ENCODE measurements at regions not wholly inside any gene's neighbourhood (a gene's known extent, or its start where the extent isn't known, plus 50 kb on each side); places are given as distances from the start of the nearest gene placed in this dataset.

DNA sequence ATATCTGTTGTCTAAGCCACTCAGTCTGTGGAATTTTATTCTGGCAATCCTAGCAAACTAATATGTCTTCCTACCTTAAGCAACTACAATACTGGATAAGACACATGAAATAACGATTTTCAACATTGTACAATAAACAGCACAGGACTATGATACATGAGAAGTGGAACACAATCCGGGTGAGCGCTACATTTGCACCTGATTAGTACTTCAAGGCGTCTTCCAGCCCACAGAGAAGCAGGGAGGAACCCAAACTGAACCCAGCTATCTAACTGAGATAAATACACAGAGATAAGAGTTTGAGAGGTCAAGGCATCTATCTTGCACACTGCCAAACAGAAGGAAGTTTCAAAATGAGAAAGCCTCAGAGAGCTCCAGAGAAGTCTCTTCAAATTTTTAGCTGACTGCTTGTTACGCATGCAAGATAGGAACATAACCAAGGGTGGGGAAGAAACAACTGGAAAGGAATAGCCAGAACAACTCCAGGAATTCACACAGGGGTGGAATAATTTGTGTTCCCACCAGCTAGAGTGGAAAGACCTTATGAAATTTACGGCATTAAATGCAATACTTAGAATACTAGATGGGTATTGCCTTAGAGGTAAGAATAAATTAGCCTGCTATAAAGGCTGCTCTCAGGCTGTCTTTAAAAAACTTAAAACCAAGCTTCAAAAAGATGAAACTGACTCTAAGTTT lies 481.8 kb downstream of the MTRR start:
- no peak overlapping the region for H3K4me2 ChIP-seq (ENCODE audit: insufficient read depth in 1 of 2, low read depth in 2 of 2, low read length in 2 of 2)
- H2AFZ ChIP-seq (ENCODE audit: low read length): no peak overlapping the region
- H2BK12ac ChIP-seq (ENCODE audit: low read depth, low read length): no peak overlapping the region
- H3K23ac ChIP-seq (ENCODE audit: insufficient read length): no peak overlapping the region
- H3K79me2 ChIP-seq (ENCODE audit: control insufficient read depth in 1 of 2, insufficient read depth in 2 of 2, low read length in 2 of 2): no peaks in the 10 kb centered on the region
- H2BK120ac ChIP-seq (replicated peaks; ENCODE audit: low read depth, low read length): no peak overlapping the region
- ChIA-PET CTCF (ENCODE audit: partially characterized antibody) (interaction anchor here (2.1 kb wide), 1 partner anchor 10 kb away, joined by 9 read pairs; no protein-coding TSS in a partner anchor), POLR2A (ENCODE audit: partially characterized antibody) (no interaction called here)
- H2AK5ac ChIP-seq (ENCODE audit: low read depth, low read length): no peak overlapping the region
- H3K36me3 ChIP-seq (ENCODE audit: control insufficient read depth in 2 of 4, insufficient read depth in 4 of 4, low read length in 3 of 4): no peaks in the 10 kb centered on the region
- no peak overlapping the region for H4K91ac ChIP-seq (replicated peaks; ENCODE audit: insufficient read length, low read length)
- no peak overlapping the region for H3K27ac ChIP-seq (ENCODE audit: low read depth, low read length)
- WGBS, 2 experiments (ENCODE audit: extremely low coverage in 1 of 2, insufficient coverage in 1 of 2, insufficient read length in 1 of 2, insufficient replicate concordance in 2 of 2, low coverage in 1 of 2, low lambda C conversion rate in 2 of 2, missing lambda C conversion rate in 1 of 2): 94% methylated on average over 6 of the region's 6 CpGs; no CpG with 5 or more reads in 1 of the 2 experiments
- H2BK5ac ChIP-seq (ENCODE audit: low read depth, low read length): no peak overlapping the region
- no peaks in the 10 kb centered on the region for H3K9me3 ChIP-seq (ENCODE audit: insufficient read depth in 2 of 2, low read depth in 1 of 2, low read length in 1 of 2)
- no peak overlapping the region for H3K14ac ChIP-seq (ENCODE audit: insufficient read length)
- H2BK20ac ChIP-seq (ENCODE audit: low read length): no peak overlapping the region
- H3K18ac ChIP-seq (ENCODE audit: extremely low read depth, low read length): no peak overlapping the region
- no peak overlapping the region for H4K8ac ChIP-seq (ENCODE audit: extremely low read depth, insufficient read depth, low read length)
- no peaks in the 10 kb centered on the region for H3K27me3 ChIP-seq (replicated peaks in 1 of 4; ENCODE audit: control insufficient read depth in 3 of 4, extremely low read depth in 1 of 4, insufficient read depth in 3 of 4, low read length in 3 of 4)
- no peak overlapping the region for H3K56ac ChIP-seq (replicated peaks; ENCODE audit: insufficient read length, low read depth, low read length)
- FAIRE-seq: no peak
- no peak overlapping the region for H2BK15ac ChIP-seq (ENCODE audit: low read length)
- no peaks in the 10 kb centered on the region for H3K4me1 ChIP-seq (replicated peaks in 1 of 4; ENCODE audit: control insufficient read depth in 3 of 4, insufficient read depth in 4 of 4, low read length in 3 of 4)
- no peak overlapping the region for H4K5ac ChIP-seq (ENCODE audit: insufficient read length, low read depth, low read length)
- H3K9ac ChIP-seq (replicated peaks in 1 of 4; ENCODE audit: extremely low read depth in 1 of 4, low read depth in 3 of 4, low read length in 3 of 4): no peak overlapping the region
- no peak overlapping the region for H3K4ac ChIP-seq (replicated peaks; ENCODE audit: insufficient read length, low read depth, low read length)
- DNase-seq (ENCODE audit: low read depth in 1 of 2, low spot score in 2 of 2): no peak
- H3K23me2 ChIP-seq (ENCODE audit: low read depth, low read length): no peaks in the 10 kb centered on the region
- H4K20me1 ChIP-seq (replicated peaks in 1 of 2; ENCODE audit: control insufficient read depth in 1 of 2, insufficient read depth in 2 of 2, low read length in 2 of 2): no peaks in the 10 kb centered on the region
- no peak overlapping the region for H3K4me3 ChIP-seq (ENCODE audit: extremely low read depth in 1 of 4, insufficient read depth in 2 of 4, low read depth in 3 of 4, low read length in 4 of 4)
- no peaks in the 10 kb centered on the region for H3K79me1 ChIP-seq (ENCODE audit: low read depth, low read length)
- no peak for TF ChIP-seq CEBPB (IDR thresholded peaks at IDR 0.05; ENCODE audit: low read depth, low read length)
- no peak for TF ChIP-seq GTF2F1 (IDR thresholded peaks at IDR 0.05; ENCODE audit: borderline replicate concordance, low read depth, low read length)
- no peak for TF ChIP-seq RAD21 (IDR thresholded peaks at IDR 0.05 in 1 of 2, conservative IDR thresholded peaks at IDR 0.05 in 1 of 2; ENCODE audit: low read depth in 2 of 2, low read length in 2 of 2)
- TF ChIP-seq POLR2AphosphoS5 (IDR thresholded peaks at IDR 0.05; ENCODE audit: low read depth, low read length): no peak
- TF ChIP-seq CBX8 (IDR thresholded peaks at IDR 0.05; ENCODE audit: borderline replicate concordance, low read depth, low read length): no peak
- no peak for TF ChIP-seq TBP (IDR thresholded peaks at IDR 0.05; ENCODE audit: low read depth, low read length)
- TF ChIP-seq ATF3 (IDR thresholded peaks at IDR 0.05; ENCODE audit: insufficient read depth, low read depth, low read length): no peak
- no peak for TF ChIP-seq SAP30 (IDR thresholded peaks at IDR 0.05; ENCODE audit: insufficient read depth, insufficient replicate concordance, low read length)
- TF ChIP-seq CHD1 (IDR thresholded peaks at IDR 0.05; ENCODE audit: low read depth, low read length): no peak
- no peak for TF ChIP-seq HDAC2 (IDR thresholded peaks at IDR 0.05; ENCODE audit: borderline replicate concordance in 1 of 2, low read depth in 2 of 2, low read length in 2 of 2)
- TF ChIP-seq KDM4A (IDR thresholded peaks at IDR 0.05; ENCODE audit: low read depth, low read length, severe bottlenecking): no peak
- TF ChIP-seq POLR2A (IDR thresholded peaks at IDR 0.05; ENCODE audit: control extremely low read depth in 1 of 2, low read depth in 2 of 2, low read length in 2 of 2): no peak
- TF ChIP-seq TAF1 (IDR thresholded peaks at IDR 0.05; ENCODE audit: low read depth, low read length): no peak

All from H1 (cell line).